Caki2 (cell line): ENCODE measurements at regions not wholly inside any gene's neighbourhood (a gene's known extent, or its start where the extent isn't known, plus 50 kb on each side); places are given as distances from the start of the nearest gene placed in this dataset.
"Not testable (repeated sequence)": the region's sequence is repeated elsewhere in the genome, so short reads cannot be mapped to it uniquely, and the experiment has no call there.

ENCODE experiments used
- DNase-seq: peaks from one replicate; pipeline ENCODE4 v3.0.0-alpha.2; 2015; ENCODE audit warnings: low read depth
- in situ Hi-C: cut with HindIII; loops from 2 replicates; pipeline ENCODE4 v1.10.0; 2016; ENCODE audit warnings: low sequenced_read_pairs, low pct_unique_long_range_greater_than_20kb, mixed read lengths

DNA sequence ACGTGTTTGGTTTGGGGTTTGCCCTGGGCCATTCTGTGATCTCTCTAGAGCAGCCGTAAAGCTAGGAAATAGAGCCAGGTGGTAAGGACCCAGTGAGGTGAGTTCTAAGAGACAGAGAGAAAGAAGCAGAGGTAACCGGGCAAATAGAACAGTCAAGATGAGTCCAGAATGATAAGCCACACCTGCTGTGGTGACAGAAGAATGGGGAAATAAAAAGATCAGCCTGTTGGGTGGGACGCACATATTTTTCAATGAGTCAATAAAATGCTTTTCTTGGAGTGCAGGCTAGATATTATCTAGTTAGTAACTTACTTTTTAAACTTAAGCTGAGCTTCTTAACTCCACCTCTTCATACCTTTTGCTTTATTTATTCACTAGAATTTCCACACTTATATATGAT lies 135.0 kb downstream of the NFKBIZ start:
- DNase-seq, result peak; percentile 10
- in situ Hi-C loops, result no loop called here

DNA sequence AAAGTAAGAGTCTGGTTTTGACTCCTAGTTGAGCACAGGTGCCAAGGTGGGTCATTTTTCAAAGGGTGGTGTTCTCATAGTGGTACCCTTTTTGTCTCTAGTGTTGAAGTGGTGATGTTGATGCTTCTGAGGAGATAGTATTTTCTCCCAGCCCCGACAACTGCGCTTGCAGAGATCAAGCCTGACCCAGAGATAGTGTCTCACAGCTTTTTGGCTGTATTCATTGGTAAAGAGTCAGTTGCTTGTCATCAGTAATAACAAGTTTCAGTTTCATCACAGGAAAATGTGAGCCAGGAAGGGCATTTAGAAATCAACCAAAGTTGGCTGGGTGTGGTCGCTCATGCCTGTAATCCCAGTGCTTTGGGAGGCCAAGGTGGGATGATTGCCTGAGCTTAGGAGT lies 139.3 kb downstream of the NFKBIZ start:
- DNase-seq, result no peak
- in situ Hi-C loops, result no loop called here

DNA sequence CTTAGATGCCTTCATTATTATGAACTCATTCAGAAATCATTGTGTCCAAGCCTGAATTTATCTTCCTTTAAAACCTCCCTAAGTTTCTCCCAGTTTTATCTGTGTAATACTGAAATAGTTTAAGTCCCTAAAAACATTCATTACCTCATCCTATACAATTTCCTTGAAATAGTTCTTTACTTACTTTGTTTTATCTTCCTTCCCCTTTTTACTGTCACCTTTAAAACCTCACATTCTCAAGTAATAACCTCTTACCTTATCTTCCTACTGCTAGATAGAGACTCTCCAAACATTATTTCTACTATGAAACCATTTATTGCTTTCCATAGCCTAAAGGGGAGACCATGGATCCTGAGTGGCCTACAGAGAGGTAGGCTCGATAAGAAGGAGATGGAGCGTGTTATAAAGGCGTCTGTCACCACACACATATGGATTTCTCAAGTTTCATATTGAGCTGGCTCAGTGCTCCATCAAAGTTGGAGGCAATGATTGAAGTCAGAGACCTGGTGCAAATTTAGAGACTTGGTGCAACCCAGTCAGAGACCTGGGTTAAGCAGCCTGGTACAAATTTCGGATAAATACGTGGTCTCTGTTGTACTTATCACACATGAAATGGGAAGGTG lies 140.4 kb downstream of the NFKBIZ start:
- DNase-seq, result no peak
- in situ Hi-C loops, result no loop called here

DNA sequence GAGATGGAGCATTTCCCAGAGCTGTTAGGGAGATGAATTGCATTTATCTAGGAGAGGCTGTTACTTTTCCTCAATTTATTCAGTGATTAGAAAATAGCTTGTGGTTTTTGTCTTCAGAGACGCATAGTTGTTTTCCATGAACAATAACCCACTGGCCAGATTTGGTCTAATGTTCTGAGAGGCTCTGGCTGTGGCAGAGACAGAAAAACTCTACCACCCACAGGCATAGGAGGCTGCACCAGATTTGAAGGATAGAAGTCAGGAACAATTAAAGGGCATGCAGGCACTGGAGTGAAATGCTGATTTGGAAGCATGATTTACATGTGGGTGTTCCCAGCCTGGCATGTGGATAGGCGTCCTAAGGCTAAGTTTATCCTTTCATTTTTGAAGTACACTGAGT lies 143.5 kb downstream of the NFKBIZ start:
- in situ Hi-C loops, result no loop called here
- no peak for DNase-seq

DNA sequence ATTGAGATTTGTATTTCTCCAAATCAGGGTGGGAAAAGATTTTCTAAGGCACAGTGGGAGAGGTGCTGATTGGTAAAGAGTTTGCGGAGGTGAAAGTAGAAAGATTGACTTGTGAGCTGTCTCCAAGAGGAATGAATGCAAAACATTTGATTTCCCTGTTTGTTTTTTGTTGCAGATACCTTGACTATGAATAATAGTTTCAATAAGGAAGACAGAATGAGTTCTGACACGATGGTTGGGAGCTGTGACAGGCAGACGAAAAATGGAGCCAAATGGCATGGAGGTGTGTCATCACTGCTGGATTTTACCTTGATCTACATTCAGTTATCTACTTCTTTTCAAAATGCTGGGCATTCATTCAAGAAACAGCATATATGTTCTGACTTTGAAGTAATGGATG lies 145.1 kb downstream of the NFKBIZ start:
- in situ Hi-C loops, result no loop called here
- no peak for DNase-seq

DNA sequence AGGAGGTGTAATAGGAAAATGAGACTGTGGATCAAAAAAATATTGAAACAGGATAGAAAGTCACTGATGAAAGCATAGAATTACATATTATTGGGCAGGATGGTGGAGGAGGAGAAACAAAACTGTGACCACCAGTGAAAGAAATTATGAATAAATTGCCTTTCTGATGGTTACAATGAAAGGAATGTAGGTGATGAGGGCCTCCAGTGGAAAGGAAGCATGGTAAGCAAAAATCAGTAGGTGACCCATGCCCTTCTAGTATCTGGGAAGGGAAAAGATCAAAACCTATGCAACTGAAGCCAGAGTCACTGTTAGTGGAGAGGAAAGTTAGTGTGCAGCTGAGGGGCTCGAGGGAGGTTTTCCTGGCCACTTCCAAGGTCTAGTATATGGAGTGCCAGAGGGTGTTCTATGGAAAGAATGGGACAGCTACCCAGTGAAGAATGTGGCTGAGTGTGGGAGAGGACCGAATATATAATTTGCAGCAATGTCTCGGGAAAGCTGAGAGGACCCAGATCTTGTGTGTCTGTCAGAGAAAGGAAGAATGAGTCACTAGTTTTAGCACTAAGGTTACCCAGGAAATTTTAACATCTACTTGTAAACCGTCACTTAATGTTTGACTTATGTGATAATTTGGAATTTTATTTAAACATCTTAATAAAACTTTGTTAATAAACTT lies 146.2 kb downstream of the NFKBIZ start:
- no peak for DNase-seq
- in situ Hi-C loops, result no loop called here

DNA sequence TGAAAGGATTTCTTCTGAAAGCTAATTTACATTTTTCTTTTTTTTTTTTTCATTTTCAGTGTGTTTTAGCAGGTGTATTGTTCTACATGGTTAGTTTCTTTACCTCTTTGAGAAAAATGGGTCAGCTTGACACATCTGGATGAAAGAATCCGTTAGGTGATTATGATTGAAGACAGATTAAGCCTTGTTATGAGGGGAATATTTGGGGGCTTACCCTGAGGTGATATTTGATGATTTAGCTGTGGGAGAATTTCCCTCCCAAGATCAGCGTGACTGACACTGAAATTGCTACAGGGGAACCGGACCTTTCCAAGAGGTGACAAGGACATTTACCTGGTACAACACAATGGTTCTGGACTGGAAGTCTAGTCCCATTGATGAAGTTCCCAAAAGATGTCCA lies 147.5 kb downstream of the NFKBIZ start:
- in situ Hi-C loops, result no loop called here
- no peak for DNase-seq

DNA sequence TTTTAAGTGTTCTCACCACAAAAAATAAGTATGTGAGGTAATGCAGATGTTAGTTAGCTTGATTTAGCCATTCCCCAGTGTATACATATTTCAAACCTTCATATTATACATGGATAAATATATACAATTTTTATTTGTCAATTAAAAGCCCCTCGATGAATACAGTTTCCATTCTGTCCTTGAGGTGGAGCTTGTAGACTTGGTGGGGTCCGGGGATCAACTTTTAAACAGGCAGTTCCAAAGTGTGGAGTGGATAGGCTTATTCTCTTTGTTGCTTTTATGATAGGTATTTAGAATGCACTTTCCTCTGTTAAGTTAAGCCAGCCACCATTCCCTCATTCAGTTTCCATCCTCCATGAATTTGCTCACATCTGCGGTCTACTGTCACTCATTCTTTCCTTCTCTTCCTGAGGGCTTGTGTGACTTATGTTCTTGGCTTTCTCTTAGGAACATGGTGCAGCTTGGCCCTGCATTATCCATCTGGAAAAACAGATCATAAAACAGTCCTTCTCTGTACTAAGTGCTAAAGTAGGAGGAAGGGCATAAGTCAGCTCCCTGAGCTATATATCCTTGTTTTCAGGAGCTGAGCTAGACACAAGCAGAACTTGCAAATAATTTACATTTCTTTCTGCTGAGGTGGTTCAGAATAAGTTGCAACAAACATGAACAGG lies 149.1 kb downstream of the NFKBIZ start:
- in situ Hi-C loops, result no loop called here
- no peak for DNase-seq

DNA sequence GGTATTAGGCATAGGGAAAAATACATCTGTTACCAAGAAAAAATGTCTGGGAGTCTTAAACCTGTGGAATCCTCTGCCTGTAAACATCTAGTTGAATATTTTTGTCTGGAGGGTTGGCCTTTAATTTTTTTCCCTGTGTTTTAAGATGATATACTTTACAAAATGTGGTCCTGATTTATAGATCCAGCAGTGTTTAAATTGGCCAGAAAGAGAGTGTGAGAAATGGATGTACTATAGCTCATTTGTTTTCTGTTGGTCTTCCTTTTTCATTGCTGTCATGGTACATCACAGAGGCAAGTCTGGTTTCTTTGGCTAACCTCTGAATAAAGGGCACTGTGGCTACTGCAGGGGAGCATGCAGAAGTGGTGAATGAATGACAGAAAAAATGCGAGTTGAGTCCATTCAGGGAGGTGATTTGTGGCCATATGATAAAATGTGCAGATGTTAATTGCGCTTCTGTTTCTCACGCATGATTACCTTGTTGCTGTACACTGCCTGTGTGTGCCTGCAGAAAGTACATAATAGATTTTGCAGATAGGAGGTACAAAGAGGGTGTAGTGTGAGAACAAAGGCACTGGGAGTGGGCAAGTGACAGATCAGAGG lies 150.0 kb downstream of the NFKBIZ start:
- in situ Hi-C loops, result no loop called here
- DNase-seq, result peak; percentile 57

DNA sequence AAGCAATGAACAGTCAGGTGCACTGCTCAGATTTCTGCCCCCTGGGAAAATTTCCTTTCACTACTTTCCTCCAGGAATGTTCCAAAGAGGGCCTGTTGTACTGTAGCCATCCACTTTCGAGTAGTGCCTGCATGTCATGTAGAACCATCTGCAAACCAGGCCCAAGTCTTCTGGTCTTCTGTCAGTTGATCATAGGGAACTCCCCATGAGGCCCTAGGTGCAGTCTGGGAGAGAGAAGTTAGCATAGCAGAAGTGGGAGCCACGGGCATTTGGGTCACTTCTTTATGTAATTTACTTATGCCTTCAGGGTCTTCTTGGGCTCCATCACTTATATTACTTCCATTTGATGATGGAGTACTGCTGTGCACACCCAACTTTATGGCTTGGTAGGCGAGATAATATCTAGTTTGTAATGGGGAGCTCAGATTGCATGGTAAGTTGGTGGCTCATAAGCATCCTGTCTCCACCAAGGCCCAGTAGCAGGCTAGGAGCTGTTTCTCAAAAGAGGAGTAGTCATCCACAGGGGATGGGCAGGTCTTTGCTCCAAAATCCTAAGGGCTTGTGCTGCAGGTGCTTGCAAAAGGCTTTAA lies 151.4 kb downstream of the NFKBIZ start:
- DNase-seq, result no peak
- in situ Hi-C loops, result no loop called here

DNA sequence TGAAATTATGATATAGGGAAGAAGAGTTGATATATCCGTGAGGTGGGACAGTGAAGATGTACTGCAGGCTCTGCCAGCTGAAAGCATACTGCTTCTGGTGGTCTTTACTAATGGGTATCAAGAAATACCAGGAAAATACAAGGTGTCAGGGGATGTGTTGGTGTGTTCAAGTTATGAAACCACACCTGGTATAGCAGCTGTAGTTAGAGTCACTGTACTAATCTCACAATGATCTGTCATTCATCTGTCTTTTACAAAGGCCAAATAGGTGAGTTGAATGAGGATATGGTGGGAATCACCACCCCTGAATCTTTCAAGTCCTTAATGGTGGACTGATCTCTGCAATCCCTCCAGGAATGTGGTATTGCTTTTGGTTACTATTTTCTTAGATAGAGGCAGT lies 152.7 kb downstream of the NFKBIZ start:
- no peak for DNase-seq
- in situ Hi-C loops, result no loop called here

DNA sequence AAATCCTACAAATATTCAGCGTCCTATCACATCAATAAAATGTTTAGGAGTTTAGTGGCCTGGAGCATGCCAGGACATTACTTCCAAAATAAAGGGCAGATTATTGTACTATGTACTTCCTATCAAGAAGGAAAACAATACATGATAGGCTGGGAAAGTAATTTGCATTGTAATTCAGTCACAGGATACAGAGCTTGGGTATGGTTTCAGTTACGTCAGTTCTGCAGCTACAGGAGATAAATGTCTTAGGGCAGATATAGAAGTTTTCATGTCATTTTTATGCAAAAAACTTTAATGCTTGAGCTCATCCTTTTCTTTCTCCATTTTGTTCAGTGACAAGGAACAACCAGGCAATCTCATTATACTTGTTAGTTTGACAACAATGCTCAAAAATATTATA lies 155.2 kb downstream of the NFKBIZ start:
- in situ Hi-C loops, result no loop called here
- DNase-seq, result no peak

DNA sequence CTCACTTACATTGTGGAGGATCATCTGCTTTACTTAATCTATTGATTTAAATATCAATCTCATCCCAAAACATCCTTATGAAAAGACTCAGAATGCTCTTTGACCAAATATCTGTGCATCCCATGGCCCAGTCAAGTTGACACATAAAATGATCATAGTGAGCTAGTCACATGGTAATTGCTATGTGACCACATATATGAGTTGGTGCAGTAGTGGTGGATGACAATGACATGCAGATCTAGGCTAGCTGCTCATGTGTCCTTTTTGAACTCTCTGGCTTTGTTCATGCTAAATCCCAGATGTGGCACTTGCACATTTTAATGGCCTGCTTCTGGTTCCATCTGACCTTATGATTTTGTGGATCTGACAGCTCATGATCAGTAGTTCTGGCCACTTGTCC lies 156.2 kb downstream of the NFKBIZ start:
- in situ Hi-C loops, result no loop called here
- DNase-seq, result no peak

DNA sequence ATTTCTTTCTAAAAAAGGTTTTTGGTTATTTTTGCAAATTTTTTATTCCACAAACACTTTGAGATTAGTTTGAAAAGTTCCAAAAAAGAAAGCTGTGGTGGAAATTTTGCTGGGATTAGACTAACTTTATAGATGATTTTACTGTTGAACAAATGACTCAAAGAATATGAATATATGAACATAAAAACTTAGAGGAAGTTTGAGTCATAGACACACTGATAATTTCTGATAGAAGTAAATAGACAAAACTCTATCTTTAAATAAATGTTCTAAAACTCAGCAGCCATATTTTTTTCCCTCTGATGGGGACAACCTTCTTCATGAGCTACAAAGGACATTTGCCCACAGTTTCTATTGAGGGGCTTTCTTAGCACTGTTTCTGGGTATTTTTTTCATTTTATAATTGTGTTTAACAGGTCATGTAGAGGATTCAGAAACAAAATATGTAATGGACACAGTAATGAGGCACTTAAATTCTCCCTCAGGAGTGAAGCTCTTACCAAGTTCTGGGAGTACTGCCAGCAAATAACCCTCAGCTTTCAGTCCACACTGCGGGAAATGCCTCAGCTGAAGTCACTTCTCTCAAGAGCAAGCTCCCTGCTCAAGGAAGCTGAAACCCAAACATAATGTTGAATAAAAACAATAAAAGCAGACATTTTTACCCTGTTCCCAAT lies 157.6 kb downstream of the NFKBIZ start:
- in situ Hi-C loops, result no loop called here
- no peak for DNase-seq

DNA sequence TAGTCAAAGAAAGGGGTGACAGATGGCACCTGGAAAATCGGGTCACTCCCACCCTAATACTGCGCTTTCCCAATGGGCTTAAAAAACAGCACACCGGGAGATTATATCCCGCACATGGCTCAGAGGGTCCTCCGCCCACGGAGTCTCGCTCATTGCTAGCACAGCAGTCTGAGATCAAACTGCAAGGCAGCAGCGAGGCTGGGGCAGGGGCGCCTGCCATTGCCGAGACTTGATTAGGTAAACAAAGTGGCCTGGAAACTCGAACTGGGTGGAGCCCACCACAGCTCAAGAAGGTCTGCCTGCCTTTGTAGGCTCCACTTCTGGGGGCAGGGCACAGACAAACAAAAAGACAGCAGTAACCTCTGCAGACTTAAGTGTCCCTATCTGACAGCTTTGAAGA lies 159.1 kb downstream of the NFKBIZ start:
- DNase-seq, in situ Hi-C loops: not testable (repeated sequence)

DNA sequence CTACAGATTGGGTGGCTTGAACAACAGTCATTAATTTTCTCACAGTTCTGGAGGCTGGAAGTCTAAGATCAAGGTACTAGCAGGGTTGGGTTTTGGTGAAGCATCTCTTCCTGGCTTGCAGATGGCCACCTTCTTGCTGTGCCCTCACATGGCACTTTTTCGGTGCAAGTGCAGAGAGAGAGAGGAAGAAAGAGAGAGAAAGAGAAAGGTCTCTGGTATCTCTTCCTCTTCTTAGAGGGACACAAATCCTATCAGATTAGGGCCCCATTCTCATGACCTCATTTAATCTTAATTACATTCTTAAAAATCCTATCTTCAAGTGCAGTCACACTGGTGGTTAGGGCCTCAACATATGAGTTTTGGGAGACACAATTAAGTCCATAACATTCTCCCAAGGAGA lies 167.1 kb downstream of the NFKBIZ start:
- DNase-seq, result no peak
- in situ Hi-C loops, result no loop called here

DNA sequence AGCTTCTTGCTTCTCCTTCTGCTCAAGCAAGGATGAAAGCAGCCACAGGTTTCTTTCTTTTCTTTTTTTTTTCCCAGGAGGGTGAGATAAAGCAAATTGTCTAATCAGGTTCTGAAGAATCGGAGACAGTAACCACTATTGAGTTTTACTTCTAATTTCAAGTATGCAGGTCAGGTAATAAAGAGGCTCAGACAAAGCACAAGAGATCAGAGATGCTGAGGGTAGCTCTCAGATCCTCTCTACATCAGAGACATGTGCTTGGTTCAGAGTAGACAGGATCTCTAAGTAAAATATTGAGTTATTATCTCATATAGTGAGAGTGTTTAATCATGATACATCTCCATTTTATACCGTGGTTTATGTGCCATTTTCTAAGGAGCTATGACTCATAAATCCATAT lies 168.5 kb downstream of the NFKBIZ start:
- DNase-seq, result no peak
- in situ Hi-C loops, result no loop called here

DNA sequence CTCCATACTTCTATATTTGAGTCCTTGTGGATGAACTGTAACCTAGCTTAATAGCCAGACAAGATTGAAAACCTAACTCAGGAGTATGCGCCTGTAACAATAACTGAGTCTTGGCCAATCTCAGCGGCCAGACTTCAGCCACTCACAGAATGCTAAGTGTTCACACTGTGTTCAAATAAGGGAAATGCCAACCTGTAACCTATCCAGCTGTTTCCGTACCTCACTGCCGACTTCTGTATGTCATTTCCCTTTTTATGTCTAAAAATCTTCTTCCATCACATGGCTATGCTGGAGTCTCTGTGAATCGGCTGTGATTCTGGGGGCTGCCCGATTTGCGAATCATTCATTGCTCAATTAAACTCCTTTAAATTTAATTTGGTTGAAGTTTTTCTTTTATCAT lies 169.2 kb downstream of the NFKBIZ start:
- in situ Hi-C loops, result no loop called here
- no peak for DNase-seq

DNA sequence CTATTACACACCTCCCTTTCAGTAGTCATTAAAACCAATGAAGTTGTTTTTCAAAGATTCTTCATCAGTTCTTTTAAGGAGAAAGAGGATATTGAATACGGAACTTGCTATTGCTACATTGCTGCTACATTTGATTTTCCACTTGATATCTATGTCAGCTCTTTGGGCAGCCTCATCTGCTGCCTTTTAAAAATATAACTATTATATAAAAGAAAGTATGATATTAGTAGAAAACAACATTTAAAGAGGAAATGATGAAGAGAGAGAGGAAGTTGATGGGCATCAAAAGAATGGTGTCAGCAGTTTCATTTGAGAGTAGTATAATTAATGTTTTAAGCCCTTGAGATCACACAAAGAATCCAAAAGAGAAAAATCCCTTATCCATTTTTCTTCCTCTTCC lies 171.4 kb downstream of the NFKBIZ start:
- in situ Hi-C loops, result no loop called here
- DNase-seq, result no peak
